OCI-LY3 (cell line): ENCODE measurements at regions not wholly inside any gene's neighbourhood (a gene's known extent, or its start where the extent isn't known, plus 50 kb on each side); places are given as distances from the start of the nearest gene placed in this dataset.

Source experiments
- CTCF ChIP-seq: fragments of 200-600, 300-600 bp; sonication (generic); IDR thresholded peaks from 2 replicates; pipeline ENCODE4 v1.5.1; 2014; ENCODE audit warnings: antibody characterized with exemption, low read length, low read depth
- EZH2phosphoT487 ChIP-seq: fragments of 200-600 bp; shearing (Covaris generic); IDR thresholded peaks from 2 replicates; pipeline ENCODE4 v1.6.1; 2018; ENCODE audit warnings: antibody characterized with exemption, mixed run types, low read depth

GRCh38 chr2:217165547-217165946, 305.7 kb upstream of the TNP1 start:
- TF ChIP-seq CTCF = no peak
- TF ChIP-seq EZH2phosphoT487 = no peak
